Hepatocyte (in vitro differentiated cells): ENCODE measurements at regions not wholly inside any gene's neighbourhood (a gene's known extent, or its start where the extent isn't known, plus 50 kb on each side); places are given as distances from the start of the nearest gene placed in this dataset.
A peak's percentile ranks its signal among the peaks of the same experiment; 100 is the strongest.

Source experiments
- DNase-seq: peaks from one replicate; pipeline ENCODE4 v3.0.0-alpha.2; 2016; ENCODE audit warnings: low spot score
- H2AFZ ChIP-seq: fragments of 200-600 bp; sonication (generic); 2 replicates; pipeline ENCODE4 v1.6.0; 2016; ENCODE audit warnings: antibody characterized with exemption, mild to moderate bottlenecking
- H3K27ac ChIP-seq: fragments of 200-600 bp; sonication (generic); 2 replicates; pipeline ENCODE4 v1.5.1; 2016; ENCODE audit warnings: mild to moderate bottlenecking
- H3K27me3 ChIP-seq: fragments of 200-600 bp; sonication (generic); 2 replicates; pipeline ENCODE4 v1.6.1; 2016
- H3K36me3 ChIP-seq: fragments of 200-600 bp; sonication (generic); replicated peaks from 2 replicates; pipeline ENCODE4 v1.5.1; 2016; ENCODE audit warnings: low read depth; ENCODE audit not compliant: insufficient read depth
- H3K4me1 ChIP-seq: fragments of 200-600 bp; sonication (generic); 2 replicates; pipeline ENCODE4 v1.5.1; 2016; ENCODE audit warnings: mild to moderate bottlenecking, moderate library complexity; ENCODE audit not compliant: insufficient read depth
- H3K4me2 ChIP-seq: fragments of 200-600 bp; sonication (generic); 2 replicates; pipeline ENCODE4 v1.6.0; 2016
- H3K4me3 ChIP-seq: fragments of 200-600 bp; sonication (generic); 2 replicates; pipeline ENCODE4 v1.5.1; 2016; ENCODE audit warnings: mild to moderate bottlenecking
- H3K79me2 ChIP-seq: fragments of 200-600 bp; sonication (generic); 2 replicates; pipeline ENCODE4 v1.6.0; 2017; ENCODE audit warnings: mild to moderate bottlenecking
- H3K9me2 ChIP-seq: fragments of 200-600 bp; sonication (generic); replicated peaks from 2 replicates; pipeline ENCODE4 v1.6.0; 2017; ENCODE audit warnings: mild to moderate bottlenecking; ENCODE audit not compliant: insufficient read depth
- H3K9me3 ChIP-seq: fragments of 200-600 bp; sonication (generic); 2 replicates; pipeline ENCODE4 v1.5.1; 2016; ENCODE audit warnings: low read depth, mild to moderate bottlenecking
- H4K20me1 ChIP-seq: fragments of 200-600 bp; sonication (generic); 2 replicates; pipeline ENCODE4 v1.6.0; 2016; ENCODE audit warnings: mild to moderate bottlenecking; ENCODE audit not compliant: insufficient read depth, poor library complexity, severe bottlenecking
- EZH2 ChIP-seq: fragments of 200-600 bp; sonication (generic); IDR thresholded peaks from 2 replicates; pipeline ENCODE4 v1.6.1; 2016; ENCODE audit warnings: antibody characterized with exemption, mild to moderate bottlenecking, borderline replicate concordance
- EZH2phosphoT487 ChIP-seq: fragments of 200-600 bp; sonication (generic); IDR thresholded peaks from one replicate; pipeline ENCODE4 v1.6.1; 2018; ENCODE audit warnings: antibody characterized with exemption, mild to moderate bottlenecking, low read depth, moderate library complexity; ENCODE audit not compliant: unreplicated experiment, severe bottlenecking
- WGBS: methylation state at CpG from one replicate; pipeline ENCODE4 v1.1.6; 2016; ENCODE audit warnings: low lambda C conversion rate; ENCODE audit errors: missing lambda C conversion rate; 5-methylcytosine and 5-hydroxymethylcytosine counted together
- TF ChIP-seq, protein P1 (sequence below): fragments of 200-600 bp; sonication (generic); IDR thresholded peaks from 2 replicates; pipeline ENCODE4 v1.5.1; 2016; ENCODE audit warnings: antibody characterized with exemption, mild to moderate bottlenecking; ENCODE audit not compliant: poor library complexity

DNA sequence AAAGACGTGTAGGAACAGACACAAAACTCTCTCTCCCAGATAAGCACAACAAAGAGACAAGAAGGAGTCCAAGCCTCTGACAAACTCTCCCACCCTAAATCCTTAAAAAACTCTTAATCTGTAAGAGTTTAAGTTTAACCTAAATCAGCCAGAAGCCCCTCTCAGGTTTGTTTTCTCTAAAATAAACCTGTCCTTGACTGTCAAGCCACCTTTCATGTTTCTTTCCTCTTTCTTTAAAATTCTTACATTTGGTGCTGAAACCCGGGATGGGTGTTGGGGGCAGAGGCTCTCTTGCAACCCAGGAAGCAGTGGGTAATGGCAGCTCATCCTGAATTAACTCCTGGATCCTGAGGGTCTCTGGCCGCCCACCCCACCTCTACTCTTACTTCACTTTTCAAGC, 107.8 kb upstream of the TENT5D start:
- H3K36me3 ChIP-seq, result no peaks in the 10 kb centered on the region
- no peaks in the 10 kb centered on the region for H3K27me3 ChIP-seq
- no peak overlapping the region for H3K27ac ChIP-seq
- no peaks in the 10 kb centered on the region for H3K9me3 ChIP-seq
- TF ChIP-seq EZH2phosphoT487 (no peak), EZH2 (no peak)
- TF ChIP-seq, protein P1, sequence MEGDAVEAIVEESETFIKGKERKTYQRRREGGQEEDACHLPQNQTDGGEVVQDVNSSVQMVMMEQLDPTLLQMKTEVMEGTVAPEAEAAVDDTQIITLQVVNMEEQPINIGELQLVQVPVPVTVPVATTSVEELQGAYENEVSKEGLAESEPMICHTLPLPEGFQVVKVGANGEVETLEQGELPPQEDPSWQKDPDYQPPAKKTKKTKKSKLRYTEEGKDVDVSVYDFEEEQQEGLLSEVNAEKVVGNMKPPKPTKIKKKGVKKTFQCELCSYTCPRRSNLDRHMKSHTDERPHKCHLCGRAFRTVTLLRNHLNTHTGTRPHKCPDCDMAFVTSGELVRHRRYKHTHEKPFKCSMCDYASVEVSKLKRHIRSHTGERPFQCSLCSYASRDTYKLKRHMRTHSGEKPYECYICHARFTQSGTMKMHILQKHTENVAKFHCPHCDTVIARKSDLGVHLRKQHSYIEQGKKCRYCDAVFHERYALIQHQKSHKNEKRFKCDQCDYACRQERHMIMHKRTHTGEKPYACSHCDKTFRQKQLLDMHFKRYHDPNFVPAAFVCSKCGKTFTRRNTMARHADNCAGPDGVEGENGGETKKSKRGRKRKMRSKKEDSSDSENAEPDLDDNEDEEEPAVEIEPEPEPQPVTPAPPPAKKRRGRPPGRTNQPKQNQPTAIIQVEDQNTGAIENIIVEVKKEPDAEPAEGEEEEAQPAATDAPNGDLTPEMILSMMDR, result no peak
- H3K9me2 ChIP-seq, result no peaks in the 10 kb centered on the region
- no peaks in the 10 kb centered on the region for H4K20me1 ChIP-seq
- WGBS, result 57% methylated on average over 3 of the region's 3 CpGs
- no peaks in the 10 kb centered on the region for H3K79me2 ChIP-seq
- no peak overlapping the region for H3K4me3 ChIP-seq
- no peak overlapping the region for H2AFZ ChIP-seq
- no peak overlapping the region for H3K4me2 ChIP-seq
- DNase-seq, result no peak
- H3K4me1 ChIP-seq, result no peaks in the 10 kb centered on the region

DNA sequence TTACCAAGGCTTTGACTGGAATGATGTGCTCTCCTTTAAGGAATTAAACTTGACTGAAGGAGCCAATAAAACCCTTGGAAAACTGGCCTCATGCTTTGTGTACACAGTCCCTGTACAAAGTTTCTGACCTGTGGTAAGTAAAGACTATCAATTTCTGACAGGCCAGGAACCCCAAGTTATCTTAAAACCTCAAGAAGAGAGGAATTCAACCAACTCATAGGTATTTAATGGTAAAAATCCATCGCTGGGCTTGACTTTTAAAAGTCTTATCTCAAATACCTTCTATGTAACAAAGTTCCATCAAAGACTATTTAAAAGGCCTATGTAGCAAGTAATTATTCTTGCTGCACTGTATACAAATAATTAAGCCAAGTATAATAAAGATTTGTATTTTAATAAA, 103.7 kb upstream of the TENT5D start:
- H3K79me2 ChIP-seq, result no peaks in the 10 kb centered on the region
- H2AFZ ChIP-seq, result no peak overlapping the region
- DNase-seq, result no peak
- no peaks in the 10 kb centered on the region for H3K4me1 ChIP-seq
- no peaks in the 10 kb centered on the region for H3K27me3 ChIP-seq
- no peaks in the 10 kb centered on the region for H4K20me1 ChIP-seq
- no peaks in the 10 kb centered on the region for H3K9me2 ChIP-seq
- no peak overlapping the region for H3K4me3 ChIP-seq
- TF ChIP-seq EZH2phosphoT487 (no peak), EZH2 (no peak)
- TF ChIP-seq, protein P1, result no peak
- no peak overlapping the region for H3K4me2 ChIP-seq
- 34% methylated on average over 1 of the region's 1 CpG for WGBS
- no peak overlapping the region for H3K27ac ChIP-seq
- no peaks in the 10 kb centered on the region for H3K36me3 ChIP-seq
- no peaks in the 10 kb centered on the region for H3K9me3 ChIP-seq

DNA sequence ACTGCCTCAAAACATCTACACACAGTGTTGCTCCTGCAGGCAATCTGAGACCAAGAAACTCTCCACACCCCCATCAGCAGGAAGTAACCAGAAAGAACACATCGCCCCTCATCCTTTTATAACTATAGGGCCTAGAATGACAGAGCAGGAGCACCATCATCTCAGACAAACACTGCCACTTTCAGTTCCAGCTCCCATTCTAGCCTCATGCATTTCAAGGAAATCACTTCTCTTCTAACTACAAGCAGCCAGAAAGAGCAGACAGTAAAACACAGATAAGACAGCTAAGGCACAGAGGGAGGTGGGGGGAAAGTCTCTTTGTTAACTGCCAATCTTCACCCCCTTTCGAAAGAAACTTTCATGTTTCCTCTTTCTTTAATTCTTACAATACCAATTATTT, 102.6 kb upstream of the TENT5D start:
- Histone ChIP-seq H3K36me3 (no peaks in the 10 kb centered on the region), H3K9me2 (no peaks in the 10 kb centered on the region), H2AFZ (no peak overlapping the region), H4K20me1 (no peaks in the 10 kb centered on the region), H3K27ac (no peak overlapping the region), H3K9me3 (no peaks in the 10 kb centered on the region), H3K27me3 (no peaks in the 10 kb centered on the region), H3K4me2 (peak overlapping the region; percentile 25), H3K4me3 (no peak overlapping the region), H3K4me1 (no peaks in the 10 kb centered on the region), H3K79me2 (no peaks in the 10 kb centered on the region)
- no peak for DNase-seq
- no peak for TF ChIP-seq EZH2phosphoT487
- no peak for TF ChIP-seq EZH2
- TF ChIP-seq, protein P1, result no peak
- 68% methylated on average over 2 of the region's 2 CpGs for WGBS

DNA sequence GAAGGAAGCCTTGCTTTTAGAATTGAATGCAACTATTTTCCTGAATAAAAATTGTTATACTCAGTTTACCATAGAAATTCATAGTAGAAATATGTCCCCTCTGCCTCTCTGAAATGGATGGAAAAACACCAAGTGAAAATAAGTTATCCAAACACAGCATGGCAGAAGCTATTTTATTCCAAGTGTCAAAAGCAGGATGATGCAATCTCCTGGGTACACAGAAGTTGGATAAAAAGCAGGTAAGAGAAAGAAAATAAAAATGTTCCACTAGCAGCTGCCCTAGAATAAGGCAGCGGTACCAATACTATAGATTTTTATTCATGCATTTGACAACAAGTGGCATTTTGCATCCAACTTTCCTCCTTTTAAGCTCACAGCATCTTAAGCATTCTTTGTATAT, 89.0 kb upstream of the TENT5D start:
- DNase-seq, result no peak
- no peak overlapping the region for H3K4me3 ChIP-seq
- 80% methylated on average over 1 of the region's 1 CpG for WGBS

More for the DNA sequence above, 89.0 kb upstream of the TENT5D start:
- Histone ChIP-seq H3K27me3 (no peaks in the 10 kb centered on the region), H3K4me2 (no peak overlapping the region), H3K4me1 (no peaks in the 10 kb centered on the region), H3K79me2 (no peaks in the 10 kb centered on the region), H3K36me3 (no peaks in the 10 kb centered on the region), H2AFZ (no peak overlapping the region), H3K27ac (no peak overlapping the region), H3K9me2 (no peaks in the 10 kb centered on the region), H4K20me1 (no peaks in the 10 kb centered on the region), H3K9me3 (no peaks in the 10 kb centered on the region)
- TF ChIP-seq EZH2phosphoT487 (no peak), EZH2 (no peak)
- TF ChIP-seq, protein P1, result no peak
